H9 (cell line): ENCODE measurements at regions not wholly inside any gene's neighbourhood (a gene's known extent, or its start where the extent isn't known, plus 50 kb on each side); places are given as distances from the start of the nearest gene placed in this dataset.

Source experiments
- DNase-seq: peaks from one replicate; pipeline ENCODE4 v3.0.0-alpha.2; 2017
- H2AFZ ChIP-seq: one replicate; pipeline ENCODE4 v1.6.1; 2013; ENCODE audit warnings: mild to moderate bottlenecking, low read length, control low read depth, moderate library complexity
- H2AK5ac ChIP-seq: 2 replicates; pipeline ENCODE4 v1.6.1; 2013; ENCODE audit warnings: low read length, control low read depth, mixed read lengths; ENCODE audit not compliant: insufficient read length
- H2BK120ac ChIP-seq: one replicate; pipeline ENCODE4 v1.6.1; 2013; ENCODE audit warnings: low read depth, mild to moderate bottlenecking, low read length, control low read depth, inconsistent platforms; ENCODE audit not compliant: poor library complexity, severe bottlenecking
- H2BK12ac ChIP-seq: 2 replicates; pipeline ENCODE4 v1.6.1; 2013; ENCODE audit warnings: low read length, control low read depth, mixed read lengths, low read depth; ENCODE audit not compliant: insufficient read length
- H2BK15ac ChIP-seq: 2 replicates; pipeline ENCODE4 v1.6.1; 2013; ENCODE audit warnings: low read depth, low read length, control low read depth
- H2BK20ac ChIP-seq: one replicate; pipeline ENCODE4 v1.6.1; 2013; ENCODE audit warnings: low read depth, mild to moderate bottlenecking, low read length, control low read depth, inconsistent platforms; ENCODE audit not compliant: poor library complexity, severe bottlenecking
- H2BK5ac ChIP-seq: 2 replicates; pipeline ENCODE4 v1.6.1; 2013; ENCODE audit warnings: low read length, control low read depth, mixed read lengths; ENCODE audit not compliant: insufficient read length
- H3K14ac ChIP-seq: 2 replicates; pipeline ENCODE4 v1.6.1; 2013; ENCODE audit warnings: low read length, control low read depth; ENCODE audit not compliant: insufficient read depth
- H3K18ac ChIP-seq: 2 replicates; pipeline ENCODE4 v1.6.1; 2013; ENCODE audit warnings: low read depth, mild to moderate bottlenecking, mixed read lengths, low read length, control low read depth; ENCODE audit not compliant: insufficient read length
- H3K23ac ChIP-seq: 2 replicates; pipeline ENCODE4 v1.6.1; 2013; ENCODE audit warnings: low read length, control low read depth, mixed read lengths, low read depth; ENCODE audit not compliant: insufficient read length
- H3K23me2 ChIP-seq: 2 replicates; pipeline ENCODE4 v1.6.1; 2013; ENCODE audit warnings: low read depth, mild to moderate bottlenecking, mixed read lengths, low read length, control low read depth; ENCODE audit not compliant: insufficient read length, poor library complexity, severe bottlenecking
- H3K27ac ChIP-seq: 2 replicates; pipeline ENCODE4 v1.5.1; 2013; ENCODE audit warnings: low read length, control low read depth, mixed read lengths, low read depth; ENCODE audit not compliant: insufficient read length
- H3K27me3 ChIP-seq: 2 replicates; pipeline ENCODE4 v1.6.1; 2013; ENCODE audit warnings: low read length, control low read depth, inconsistent platforms; ENCODE audit not compliant: insufficient read depth
- H3K4ac ChIP-seq: 2 replicates; pipeline ENCODE4 v1.6.1; 2013; ENCODE audit warnings: low read depth, mild to moderate bottlenecking, control low read depth, inconsistent platforms, low read length, moderate library complexity
- H3K4me1 ChIP-seq: 2 replicates; pipeline ENCODE4 v1.6.1; 2013; ENCODE audit warnings: low read length, control low read depth, inconsistent platforms; ENCODE audit not compliant: insufficient read depth
- H3K4me2 ChIP-seq: 2 replicates; pipeline ENCODE4 v1.6.1; 2013; ENCODE audit warnings: low read length, control low read depth, mixed read lengths; ENCODE audit not compliant: insufficient read length, insufficient read depth
- H3K56ac ChIP-seq: 2 replicates; pipeline ENCODE4 v1.6.1; 2013; ENCODE audit warnings: low read depth, mild to moderate bottlenecking, mixed read lengths, low read length, control low read depth; ENCODE audit not compliant: insufficient read length
- H3K79me1 ChIP-seq: 2 replicates; pipeline ENCODE4 v1.6.1; 2013; ENCODE audit warnings: low read depth, mild to moderate bottlenecking, moderate library complexity, low read length, control low read depth, inconsistent platforms; ENCODE audit not compliant: insufficient read depth, poor library complexity, severe bottlenecking
- H3K79me2 ChIP-seq: 2 replicates; pipeline ENCODE4 v1.6.1; 2013; ENCODE audit warnings: low read length, control low read depth, inconsistent platforms; ENCODE audit not compliant: insufficient read depth
- H3K9ac ChIP-seq: 2 replicates; pipeline ENCODE4 v1.6.1; 2013; ENCODE audit warnings: low read length, control low read depth, mixed read lengths; ENCODE audit not compliant: insufficient read length; ENCODE audit errors: extremely low read depth
- H3K9me3 ChIP-seq: one replicate; pipeline ENCODE4 v1.6.1; 2013; ENCODE audit warnings: low read depth, low read length, inconsistent platforms; ENCODE audit not compliant: control insufficient read depth
- H3T11ph ChIP-seq: one replicate; pipeline ENCODE4 v1.6.1; 2013; ENCODE audit warnings: mild to moderate bottlenecking, low read length, control low read depth, inconsistent platforms
- H4K20me1 ChIP-seq: one replicate; pipeline ENCODE4 v1.6.1; 2013; ENCODE audit not compliant: control insufficient read depth, insufficient read length, insufficient read depth
- H4K5ac ChIP-seq: 2 replicates; pipeline ENCODE4 v1.6.1; 2013; ENCODE audit warnings: low read depth, mild to moderate bottlenecking, mixed read lengths, low read length, control low read depth; ENCODE audit not compliant: insufficient read length
- H4K8ac ChIP-seq: replicated peaks from 2 replicates; pipeline ENCODE4 v1.6.1; 2013; ENCODE audit warnings: low read length, control low read depth, mixed read lengths, low read depth; ENCODE audit not compliant: insufficient read length
- H4K91ac ChIP-seq: 2 replicates; pipeline ENCODE4 v1.6.1; 2013; ENCODE audit warnings: low read depth, mild to moderate bottlenecking, moderate library complexity, mixed read lengths, low read length, control low read depth; ENCODE audit not compliant: insufficient read length
- H3K27ac Mint-ChIP-seq, 3 experiments: 2 replicates in 2 of 3; 3 replicates in 1 of 3; pipeline ENCODE4 v1.8.0; 2020 to 2021; ENCODE audit warnings: mixed read lengths in 3 of 3, mild to moderate bottlenecking in 1 of 3, moderate library complexity in 1 of 3
- H3K27me3 Mint-ChIP-seq: 2 replicates; pipeline ENCODE4 v1.8.0; 2021; ENCODE audit warnings: low read depth, mild to moderate bottlenecking, moderate library complexity, mixed read lengths
- H3K36me3 Mint-ChIP-seq, 3 experiments: 2 replicates in 2 of 3; 3 replicates in 1 of 3; pipeline ENCODE4 v1.8.0; 2020 to 2021; ENCODE audit warnings: low read depth in 3 of 3, mixed read lengths in 3 of 3; ENCODE audit not compliant: insufficient read depth in 1 of 3
- H3K4me1 Mint-ChIP-seq, 2 experiments: 2 replicates each; pipeline ENCODE4 v1.8.0; 2020; ENCODE audit warnings: mixed read lengths in 2 of 2
- H3K4me3 Mint-ChIP-seq, 2 experiments: 2 replicates in 1 of 2; 3 replicates in 1 of 2; pipeline ENCODE4 v1.8.0; 2020 to 2021; ENCODE audit warnings: mild to moderate bottlenecking in 2 of 2, mixed read lengths in 2 of 2, moderate library complexity in 1 of 2
- H3K9me3 Mint-ChIP-seq, 2 experiments: 2 replicates in 1 of 2; 3 replicates in 1 of 2; pipeline ENCODE4 v1.8.0; 2020; ENCODE audit warnings: mild to moderate bottlenecking in 2 of 2, mixed read lengths in 2 of 2, moderate library complexity in 1 of 2
- WGBS: extraction: QIAGEN DNeasy Blood & Tissue Kit; methylation state at CpG from one replicate; pipeline ENCODE4 v1.1.7; 2013; ENCODE audit warnings: missing lambda C conversion rate, low lambda C conversion rate, mixed read lengths; ENCODE audit not compliant: insufficient read length; ENCODE audit errors: extremely low coverage; 5-methylcytosine and 5-hydroxymethylcytosine counted together
- TF ChIP-seq, protein P1 (sequence below): fragments of 200-600 bp; sonication (generic); conservative IDR thresholded peaks from 3 replicates; pipeline ENCODE4 v1.8.0; 2021; ENCODE audit warnings: antibody characterized with exemption, mild to moderate bottlenecking

DNA sequence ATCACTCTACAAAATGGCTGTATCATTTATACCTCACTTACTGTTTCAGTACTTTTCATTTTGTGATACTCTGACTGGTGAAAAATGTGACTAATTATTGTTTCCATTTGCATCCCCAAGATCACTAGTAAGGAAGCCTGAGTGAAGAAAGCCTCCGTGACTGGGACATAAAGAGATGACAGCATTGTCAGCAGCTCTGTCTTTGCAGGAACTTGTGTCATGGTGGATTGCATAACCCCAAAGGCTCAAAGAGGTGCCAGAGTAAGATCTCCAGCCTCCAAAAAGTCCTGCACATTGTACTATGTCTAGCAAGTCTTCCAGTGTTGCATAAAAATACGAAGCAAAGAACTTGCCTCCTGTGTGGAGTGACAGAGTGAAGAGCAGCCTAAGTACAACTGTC is 187.5 kb upstream of the CRIM1 start:
- no peak overlapping the region for H2BK20ac ChIP-seq

More for the DNA sequence above, 187.5 kb upstream of the CRIM1 start:
- Histone ChIP-seq H3K56ac (no peak overlapping the region), H3K9ac (no peak overlapping the region), H4K5ac (no peak overlapping the region), H2BK12ac (no peak overlapping the region), H3K18ac (no peak overlapping the region), H3K9me3 (no peaks in the 10 kb centered on the region), H3T11ph (no peak overlapping the region), H3K14ac (no peak overlapping the region), H3K27me3 (no peaks in the 10 kb centered on the region), H3K27ac (no peak overlapping the region), H3K79me1 (no peaks in the 10 kb centered on the region), H3K4me2 (no peak overlapping the region), H4K20me1 (no peaks in the 10 kb centered on the region), H2AK5ac (no peak overlapping the region), H2BK15ac (no peak overlapping the region), H3K23ac (no peak overlapping the region), H3K79me2 (no peaks in the 10 kb centered on the region), H4K91ac (no peak overlapping the region), H2BK120ac (no peak overlapping the region), H2AFZ (no peak overlapping the region), H4K8ac (no peak overlapping the region), H3K4ac (no peak overlapping the region), H3K4me1 (peaks cover 3% of the 10 kb centered on the region; the same call in 1 of the 2 replicates), H2BK5ac (no peak overlapping the region), H3K23me2 (no peaks in the 10 kb centered on the region)
- Mint-ChIP-seq H3K4me1 (peaks cover 0 to 6% of the 10 kb centered on the region in 2 experiments; a peak in 3 of 4 replicates), H3K4me3 (no peak overlapping the region), H3K27ac (no peak overlapping the region), H3K27me3 (no peaks in the 10 kb centered on the region), H3K9me3 (no peaks in the 10 kb centered on the region), H3K36me3 (no peaks in the 10 kb centered on the region)
- WGBS, result no CpG with 5 or more reads among the region's 2 CpGs
- DNase-seq, result no peak
- TF ChIP-seq, protein P1, sequence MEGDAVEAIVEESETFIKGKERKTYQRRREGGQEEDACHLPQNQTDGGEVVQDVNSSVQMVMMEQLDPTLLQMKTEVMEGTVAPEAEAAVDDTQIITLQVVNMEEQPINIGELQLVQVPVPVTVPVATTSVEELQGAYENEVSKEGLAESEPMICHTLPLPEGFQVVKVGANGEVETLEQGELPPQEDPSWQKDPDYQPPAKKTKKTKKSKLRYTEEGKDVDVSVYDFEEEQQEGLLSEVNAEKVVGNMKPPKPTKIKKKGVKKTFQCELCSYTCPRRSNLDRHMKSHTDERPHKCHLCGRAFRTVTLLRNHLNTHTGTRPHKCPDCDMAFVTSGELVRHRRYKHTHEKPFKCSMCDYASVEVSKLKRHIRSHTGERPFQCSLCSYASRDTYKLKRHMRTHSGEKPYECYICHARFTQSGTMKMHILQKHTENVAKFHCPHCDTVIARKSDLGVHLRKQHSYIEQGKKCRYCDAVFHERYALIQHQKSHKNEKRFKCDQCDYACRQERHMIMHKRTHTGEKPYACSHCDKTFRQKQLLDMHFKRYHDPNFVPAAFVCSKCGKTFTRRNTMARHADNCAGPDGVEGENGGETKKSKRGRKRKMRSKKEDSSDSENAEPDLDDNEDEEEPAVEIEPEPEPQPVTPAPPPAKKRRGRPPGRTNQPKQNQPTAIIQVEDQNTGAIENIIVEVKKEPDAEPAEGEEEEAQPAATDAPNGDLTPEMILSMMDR, result no peak
